IPS-18c (cell line): ENCODE measurements at regions not wholly inside any gene's neighbourhood (a gene's known extent, or its start where the extent isn't known, plus 50 kb on each side); places are given as distances from the start of the nearest gene placed in this dataset.
"Not testable (repeated sequence)": the region's sequence is repeated elsewhere in the genome, so short reads cannot be mapped to it uniquely, and the experiment has no call there.

Experiments
- H3K4me3 ChIP-seq: 2 replicates; pipeline ENCODE4 v1.7.0; 2013; ENCODE audit warnings: low read depth, mild to moderate bottlenecking, low read length, moderate library complexity; ENCODE audit not compliant: insufficient read depth
- H3K9me3 ChIP-seq: one replicate; pipeline ENCODE4 v1.6.1; 2013; ENCODE audit warnings: mild to moderate bottlenecking, low read length, moderate library complexity; ENCODE audit not compliant: control insufficient read depth, insufficient read depth

DNA sequence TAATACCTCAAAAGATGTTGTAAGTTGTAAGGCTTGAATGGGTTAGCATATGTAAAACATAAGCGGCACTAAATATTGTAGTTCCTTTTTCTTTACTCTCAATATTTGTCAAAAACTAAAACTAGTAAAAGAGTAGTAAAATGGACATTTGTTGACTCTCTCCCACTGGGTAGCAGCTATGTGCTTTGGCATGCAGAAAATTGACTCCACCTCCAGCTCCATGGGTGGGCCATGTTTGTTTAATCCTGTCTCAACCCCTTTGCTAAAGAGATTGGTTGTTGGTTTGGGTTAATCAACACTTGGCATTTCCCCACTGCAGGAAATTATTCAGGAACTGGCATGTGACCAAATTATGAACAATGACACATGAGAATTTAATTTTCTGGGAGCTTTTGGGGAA, 114.8 kb downstream of the EOMES start:
- Histone ChIP-seq H3K9me3 (peaks cover 3% of the 10 kb centered on the region), H3K4me3 (no peak overlapping the region)

DNA sequence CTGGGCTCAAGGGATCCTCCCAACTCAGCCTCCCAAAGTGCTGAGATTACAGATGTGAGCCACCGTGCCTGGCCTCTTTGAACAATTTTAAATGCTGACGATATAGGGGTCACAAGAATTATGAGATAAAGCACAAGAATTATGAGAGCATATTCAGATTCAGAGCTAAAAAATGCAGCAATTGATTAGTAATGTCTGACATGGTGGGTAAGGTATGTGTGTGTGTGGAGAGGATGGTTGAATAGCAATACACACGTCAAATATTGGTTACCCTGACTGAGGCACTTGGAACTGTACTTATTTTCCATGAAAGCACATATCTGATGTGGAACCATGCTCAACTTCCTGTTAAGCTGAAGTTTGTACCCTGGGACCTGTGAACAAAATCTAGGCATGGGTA, 115.6 kb downstream of the EOMES start:
- Histone ChIP-seq H3K4me3 (no peak overlapping the region), H3K9me3 (peaks cover 3% of the 10 kb centered on the region)

GRCh38 chr3:27601311-27601710, 117.1 kb upstream of the SLC4A7 start:
- H3K4me3 ChIP-seq, result not testable (repeated sequence)

GRCh38 chr3:27599741-27600140, 115.6 kb upstream of the SLC4A7 start:
- H3K4me3 ChIP-seq, H3K9me3 ChIP-seq: not testable (repeated sequence)

More at GRCh38 chr3:27601311-27601710, 117.1 kb upstream of the SLC4A7 start:
- not testable (repeated sequence) for H3K9me3 ChIP-seq

DNA sequence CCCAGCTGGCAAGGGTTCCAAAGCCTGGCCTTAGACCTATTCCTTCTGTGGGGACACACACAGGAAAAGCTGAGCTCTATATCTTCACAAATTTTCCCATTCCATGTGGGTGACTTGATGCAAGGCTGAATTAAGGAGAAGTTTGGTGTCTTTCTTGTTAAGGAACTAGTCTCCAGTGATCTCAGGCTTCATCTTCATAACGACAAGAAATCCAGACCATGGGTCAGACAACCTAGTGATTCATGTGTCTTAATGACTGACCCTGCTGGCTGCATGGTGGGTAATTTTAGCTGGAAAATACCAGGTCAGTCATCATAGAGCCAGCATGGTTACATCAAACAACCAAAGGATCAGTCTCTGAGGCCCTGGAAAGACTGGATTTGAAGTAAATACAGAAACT, 112.7 kb upstream of the SLC4A7 start:
- no peak overlapping the region for H3K4me3 ChIP-seq
- no peaks in the 10 kb centered on the region for H3K9me3 ChIP-seq

- Histone ChIP-seq H3K4me3 (no peak overlapping the region), H3K9me3 (no peaks in the 10 kb centered on the region)
These were observed 112.2 kb upstream of the SLC4A7 start for GRCh38 chr3:27596334-27596841.

- no peaks in the 10 kb centered on the region for H3K9me3 ChIP-seq
- H3K4me3 ChIP-seq, result no peak overlapping the region
These were observed 110.0 kb upstream of the SLC4A7 start for GRCh38 chr3:27594096-27594690.

DNA sequence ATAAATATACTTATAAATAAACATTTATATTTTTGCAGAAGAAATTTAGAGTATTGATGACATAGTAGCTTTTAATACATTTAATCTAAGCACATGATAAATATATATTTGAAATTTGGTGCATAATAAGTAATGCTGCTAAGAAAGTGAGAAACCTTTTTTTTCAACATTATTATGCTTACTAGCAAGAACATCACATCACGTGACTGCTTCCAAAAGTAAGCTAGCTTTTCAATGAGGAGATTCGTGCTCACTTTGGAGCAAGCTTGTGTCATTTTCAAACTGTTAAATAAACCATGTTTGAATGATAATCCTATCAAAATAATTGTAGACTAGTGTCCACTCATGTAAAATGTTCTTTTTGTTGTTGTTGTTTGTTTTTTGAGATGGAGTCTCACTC, 109.0 kb upstream of the SLC4A7 start:
- Histone ChIP-seq H3K4me3 (no peak overlapping the region), H3K9me3 (no peaks in the 10 kb centered on the region)

DNA sequence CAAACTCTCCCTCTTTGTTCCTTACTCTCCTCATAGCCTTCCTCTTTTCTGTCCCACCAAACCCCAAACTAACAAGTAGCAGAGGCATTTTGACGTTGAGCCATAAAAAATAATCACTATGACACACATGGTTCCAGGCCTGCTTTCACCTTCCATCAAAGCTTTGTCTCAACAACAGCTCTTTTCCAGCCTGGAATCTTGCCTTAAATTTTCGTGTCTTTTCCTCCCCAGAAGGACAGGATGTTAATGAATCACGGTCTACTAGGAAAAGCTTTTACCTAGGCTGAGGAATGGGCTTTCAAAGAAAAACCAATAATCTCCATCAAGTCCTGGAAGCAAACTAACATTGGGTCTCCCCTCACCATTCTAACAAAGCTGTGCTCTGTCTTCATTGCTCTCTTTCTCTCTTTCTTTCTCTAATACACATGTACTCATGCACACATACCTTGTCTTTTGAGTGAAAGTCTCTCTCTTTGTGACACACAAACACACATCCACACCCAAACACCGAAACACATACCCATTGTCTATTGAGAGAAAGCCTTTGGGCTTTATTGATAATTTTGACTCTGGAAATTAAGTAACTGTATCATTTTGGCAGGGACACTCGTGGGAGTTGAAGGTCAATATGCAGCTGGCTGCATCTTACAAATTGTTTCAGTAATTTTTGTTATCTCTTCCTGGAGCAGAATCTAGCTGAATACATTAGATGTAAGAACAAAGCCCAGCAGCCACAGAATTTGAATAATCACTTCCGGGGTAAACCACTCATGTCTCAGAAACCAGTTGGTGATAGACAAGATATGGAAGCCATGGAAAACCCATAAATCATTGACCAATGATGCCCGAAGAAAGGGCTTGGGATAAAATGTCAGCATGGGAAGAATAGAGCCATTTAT, 107.4 kb upstream of the SLC4A7 start:
- Histone ChIP-seq H3K4me3 (no peak overlapping the region), H3K9me3 (no peaks in the 10 kb centered on the region)

DNA sequence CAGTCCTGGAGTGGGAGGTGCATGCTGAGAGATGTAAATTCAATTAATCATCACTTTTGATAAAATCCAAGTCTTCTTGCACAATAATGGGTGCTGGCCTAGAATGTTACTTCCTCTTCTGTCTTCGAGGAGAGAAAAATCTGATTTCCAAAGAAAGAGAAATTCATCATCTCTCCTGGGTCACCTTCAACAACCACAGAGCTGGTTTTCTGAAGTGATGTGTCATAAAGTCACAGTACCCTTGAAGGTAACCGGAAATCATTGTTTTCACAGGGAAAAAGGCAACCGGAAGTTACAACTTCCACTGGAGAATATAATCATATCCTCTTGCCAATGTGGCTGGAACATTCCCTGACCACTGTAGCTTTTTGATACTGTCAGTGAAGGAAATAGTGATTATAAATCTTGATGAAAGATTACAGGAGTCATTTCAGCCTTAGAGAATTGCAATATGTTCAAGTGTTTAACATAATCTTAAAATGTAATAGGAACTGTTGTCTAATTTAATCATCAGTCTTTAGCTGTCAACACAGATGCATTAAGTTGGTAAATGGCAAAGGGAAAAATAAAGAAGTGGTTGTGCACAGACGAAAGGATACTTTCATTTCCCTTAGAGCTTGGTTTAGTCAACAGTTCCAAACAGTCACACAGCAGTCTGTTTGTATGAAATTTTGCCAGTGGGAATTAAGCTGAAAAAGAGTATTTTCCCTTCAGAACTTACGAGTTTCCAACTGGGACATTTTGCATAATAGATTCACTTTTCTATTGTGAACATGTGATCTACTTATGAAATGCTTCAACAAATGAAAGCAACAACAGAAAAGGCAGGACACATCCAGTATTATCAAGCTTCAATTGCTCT, 106.5 kb upstream of the SLC4A7 start:
- H3K4me3 ChIP-seq, result no peak overlapping the region

DNA sequence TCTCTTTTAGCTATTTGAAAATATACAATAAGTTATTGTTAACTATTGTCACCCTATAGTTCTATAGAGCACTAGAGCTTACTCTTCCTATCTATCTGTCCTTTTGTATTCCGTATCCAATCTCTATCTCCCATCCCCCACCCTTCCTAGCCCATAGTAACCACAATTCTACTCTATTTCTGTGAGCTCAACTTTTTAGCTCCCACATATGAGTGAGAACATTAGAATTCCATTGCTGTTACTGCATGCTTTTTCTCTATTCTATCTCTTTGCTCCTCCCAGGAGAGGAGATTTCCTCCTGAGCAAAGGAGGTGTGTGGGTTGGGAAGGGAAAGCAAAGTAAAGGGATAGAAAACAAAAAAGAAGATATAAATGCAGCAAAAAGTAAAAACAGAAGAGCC, 105.6 kb upstream of the SLC4A7 start:
- H3K4me3 ChIP-seq, result no peak overlapping the region
- H3K9me3 ChIP-seq, result no peaks in the 10 kb centered on the region

More for the DNA sequence above, 106.5 kb upstream of the SLC4A7 start:
- H3K9me3 ChIP-seq, result no peaks in the 10 kb centered on the region

DNA sequence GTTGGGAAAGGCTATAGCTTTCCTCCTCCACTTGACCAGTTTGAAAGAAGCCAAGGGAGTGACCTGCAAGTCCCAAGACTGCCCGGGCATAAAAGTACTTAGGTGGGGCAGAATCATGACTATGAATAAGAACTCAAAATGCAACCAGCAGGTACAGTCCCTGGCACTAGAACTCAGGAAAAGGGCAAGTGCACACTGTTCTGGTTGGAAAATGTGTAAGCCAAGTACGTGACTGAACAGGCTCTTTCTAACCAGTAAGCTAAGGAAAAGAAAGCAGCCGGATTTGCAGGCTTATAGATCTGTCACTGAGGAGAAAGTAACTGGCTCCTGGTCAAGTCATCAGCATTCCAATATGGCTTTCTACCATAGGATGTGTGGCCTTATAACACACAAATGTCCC, 101.2 kb upstream of the SLC4A7 start:
- no peaks in the 10 kb centered on the region for H3K9me3 ChIP-seq
- H3K4me3 ChIP-seq, result no peak overlapping the region

DNA sequence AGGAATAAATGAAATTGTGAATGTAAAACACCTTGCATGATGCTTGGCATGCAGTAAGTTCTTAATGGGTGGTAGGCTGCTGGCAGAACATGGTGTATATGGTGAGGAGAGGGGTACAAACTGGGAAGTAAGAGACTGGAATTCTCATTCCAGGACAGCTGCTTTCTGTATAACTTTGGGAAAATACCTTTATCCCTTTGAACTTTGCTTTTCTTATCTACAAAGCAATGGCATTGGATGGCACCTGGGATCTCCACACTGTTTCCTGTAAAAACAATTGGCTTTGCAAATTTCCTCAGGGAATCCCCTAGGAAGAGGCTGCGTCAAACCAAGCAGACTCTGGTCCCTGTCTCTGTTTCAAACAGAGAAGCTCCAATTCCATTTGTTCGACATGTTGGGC, 100.7 kb upstream of the SLC4A7 start:
- no peaks in the 10 kb centered on the region for H3K9me3 ChIP-seq
- no peak overlapping the region for H3K4me3 ChIP-seq

GRCh38 chr3:27581852-27582251, 97.7 kb upstream of the SLC4A7 start:
- H3K4me3 ChIP-seq, result no peak overlapping the region
- H3K9me3 ChIP-seq, result no peaks in the 10 kb centered on the region

GRCh38 chr3:27578032-27578431, 93.8 kb upstream of the SLC4A7 start:
- H3K9me3 ChIP-seq, result no peaks in the 10 kb centered on the region

DNA sequence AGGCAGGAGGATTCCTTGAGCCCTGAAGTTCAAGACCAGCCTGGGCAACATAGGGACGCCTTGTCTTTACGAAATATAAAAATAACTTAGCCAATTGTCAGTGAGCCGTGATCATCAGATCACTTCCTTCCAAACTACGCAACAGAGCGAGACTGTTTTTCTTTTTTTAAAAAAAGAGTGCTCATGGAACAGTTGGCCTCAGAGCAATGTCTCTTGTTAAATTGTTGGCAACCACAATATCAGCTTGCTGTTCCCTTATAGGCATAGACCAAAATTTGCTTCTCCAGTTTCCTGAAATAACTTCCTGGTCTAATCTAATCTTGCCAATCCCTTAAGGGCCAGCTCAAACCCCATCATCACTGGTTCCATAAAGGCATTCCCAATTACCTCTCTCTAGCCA, 93.3 kb upstream of the SLC4A7 start:
- Histone ChIP-seq H3K4me3 (no peak overlapping the region), H3K9me3 (no peaks in the 10 kb centered on the region)

More at GRCh38 chr3:27578032-27578431, 93.8 kb upstream of the SLC4A7 start:
- H3K4me3 ChIP-seq, result no peak overlapping the region

- Histone ChIP-seq H3K9me3 (no peaks in the 10 kb centered on the region), H3K4me3 (no peak overlapping the region)
These were observed 92.0 kb upstream of the SLC4A7 start for GRCh38 chr3:27576171-27576570.
